ENCODE measurements at regions not wholly inside any gene's neighbourhood (a gene's known extent, or its start where the extent isn't known, plus 50 kb on each side); places are given as distances from the start of the nearest gene placed in this dataset.

DNA sequence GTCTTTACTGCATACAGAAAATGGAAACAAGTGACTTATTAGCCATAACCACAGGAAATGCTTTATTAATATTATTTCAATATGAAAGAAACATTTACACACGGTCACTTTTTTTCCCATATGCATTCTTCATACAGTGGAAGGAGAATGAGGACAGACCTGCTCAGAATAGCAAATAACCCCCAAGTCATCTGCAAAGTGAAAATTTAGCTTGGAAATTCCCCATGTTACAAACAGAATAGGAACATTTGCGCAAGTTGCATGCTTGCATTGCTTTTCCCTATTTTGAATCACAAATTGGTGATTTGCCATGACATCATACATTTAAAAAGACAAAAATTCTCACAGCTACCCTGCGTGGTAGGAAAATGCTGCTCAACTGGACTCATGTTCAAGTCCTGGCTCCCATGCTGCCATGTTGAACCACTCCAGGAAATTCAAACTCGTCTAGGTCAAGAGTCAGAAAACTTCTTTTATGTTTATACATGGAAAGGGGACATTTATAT is 102.0 kb downstream of the GP2 start (continued):
- TF ChIP-seq, protein P1, sequence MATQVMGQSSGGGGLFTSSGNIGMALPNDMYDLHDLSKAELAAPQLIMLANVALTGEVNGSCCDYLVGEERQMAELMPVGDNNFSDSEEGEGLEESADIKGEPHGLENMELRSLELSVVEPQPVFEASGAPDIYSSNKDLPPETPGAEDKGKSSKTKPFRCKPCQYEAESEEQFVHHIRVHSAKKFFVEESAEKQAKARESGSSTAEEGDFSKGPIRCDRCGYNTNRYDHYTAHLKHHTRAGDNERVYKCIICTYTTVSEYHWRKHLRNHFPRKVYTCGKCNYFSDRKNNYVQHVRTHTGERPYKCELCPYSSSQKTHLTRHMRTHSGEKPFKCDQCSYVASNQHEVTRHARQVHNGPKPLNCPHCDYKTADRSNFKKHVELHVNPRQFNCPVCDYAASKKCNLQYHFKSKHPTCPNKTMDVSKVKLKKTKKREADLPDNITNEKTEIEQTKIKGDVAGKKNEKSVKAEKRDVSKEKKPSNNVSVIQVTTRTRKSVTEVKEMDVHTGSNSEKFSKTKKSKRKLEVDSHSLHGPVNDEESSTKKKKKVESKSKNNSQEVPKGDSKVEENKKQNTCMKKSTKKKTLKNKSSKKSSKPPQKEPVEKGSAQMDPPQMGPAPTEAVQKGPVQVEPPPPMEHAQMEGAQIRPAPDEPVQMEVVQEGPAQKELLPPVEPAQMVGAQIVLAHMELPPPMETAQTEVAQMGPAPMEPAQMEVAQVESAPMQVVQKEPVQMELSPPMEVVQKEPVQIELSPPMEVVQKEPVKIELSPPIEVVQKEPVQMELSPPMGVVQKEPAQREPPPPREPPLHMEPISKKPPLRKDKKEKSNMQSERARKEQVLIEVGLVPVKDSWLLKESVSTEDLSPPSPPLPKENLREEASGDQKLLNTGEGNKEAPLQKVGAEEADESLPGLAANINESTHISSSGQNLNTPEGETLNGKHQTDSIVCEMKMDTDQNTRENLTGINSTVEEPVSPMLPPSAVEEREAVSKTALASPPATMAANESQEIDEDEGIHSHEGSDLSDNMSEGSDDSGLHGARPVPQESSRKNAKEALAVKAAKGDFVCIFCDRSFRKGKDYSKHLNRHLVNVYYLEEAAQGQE (IDR thresholded peaks at IDR 0.05) = no peak
- TF ChIP-seq, protein P2, sequence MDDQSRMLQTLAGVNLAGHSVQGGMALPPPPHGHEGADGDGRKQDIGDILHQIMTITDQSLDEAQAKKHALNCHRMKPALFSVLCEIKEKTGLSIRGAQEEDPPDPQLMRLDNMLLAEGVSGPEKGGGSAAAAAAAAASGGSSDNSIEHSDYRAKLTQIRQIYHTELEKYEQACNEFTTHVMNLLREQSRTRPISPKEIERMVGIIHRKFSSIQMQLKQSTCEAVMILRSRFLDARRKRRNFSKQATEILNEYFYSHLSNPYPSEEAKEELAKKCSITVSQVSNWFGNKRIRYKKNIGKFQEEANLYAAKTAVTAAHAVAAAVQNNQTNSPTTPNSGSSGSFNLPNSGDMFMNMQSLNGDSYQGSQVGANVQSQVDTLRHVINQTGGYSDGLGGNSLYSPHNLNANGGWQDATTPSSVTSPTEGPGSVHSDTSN (IDR thresholded peaks at IDR 0.05) = no peak
- TF ChIP-seq HOXA7 (CRISPR knock-in tag; IDR thresholded peaks at IDR 0.05) = no peak
- TF ChIP-seq CHD2 (IDR thresholded peaks at IDR 0.05; ENCODE audit: low read length, partially characterized antibody) = no peak

DNA sequence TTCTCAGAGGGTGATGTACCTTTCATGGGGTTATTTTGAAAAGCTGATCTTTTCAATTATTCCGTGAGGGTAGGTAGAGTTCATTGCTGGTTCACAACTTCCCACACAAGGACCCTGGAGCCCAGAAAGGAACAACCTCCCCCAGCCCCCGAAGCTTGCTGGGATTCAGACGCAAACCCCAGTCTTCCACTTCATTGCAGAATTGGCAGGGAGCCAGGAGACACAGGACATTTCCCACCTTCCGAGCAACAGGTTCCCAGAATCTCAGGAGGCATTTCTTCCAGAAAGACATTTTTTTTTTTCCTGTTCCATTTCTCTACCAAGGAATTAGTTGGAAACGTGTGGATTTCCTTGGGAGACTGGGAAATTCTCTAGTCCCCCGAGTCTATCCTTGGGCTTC is 106.1 kb downstream of the GP2 start:
- TF ChIP-seq, protein P3, sequence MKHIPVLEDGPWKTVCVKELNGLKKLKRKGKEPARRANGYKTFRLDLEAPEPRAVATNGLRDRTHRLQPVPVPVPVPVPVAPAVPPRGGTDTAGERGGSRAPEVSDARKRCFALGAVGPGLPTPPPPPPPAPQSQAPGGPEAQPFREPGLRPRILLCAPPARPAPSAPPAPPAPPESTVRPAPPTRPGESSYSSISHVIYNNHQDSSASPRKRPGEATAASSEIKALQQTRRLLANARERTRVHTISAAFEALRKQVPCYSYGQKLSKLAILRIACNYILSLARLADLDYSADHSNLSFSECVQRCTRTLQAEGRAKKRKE (CRISPR knock-in tag; IDR thresholded peaks at IDR 0.05; ENCODE audit: low read depth) = no peak
- TF ChIP-seq NPAS2 (CRISPR knock-in tag; IDR thresholded peaks at IDR 0.05; ENCODE audit: borderline replicate concordance) = no peak
- TF ChIP-seq RFX5 (IDR thresholded peaks at IDR 0.05) = no peak
- TF ChIP-seq, protein P4, sequence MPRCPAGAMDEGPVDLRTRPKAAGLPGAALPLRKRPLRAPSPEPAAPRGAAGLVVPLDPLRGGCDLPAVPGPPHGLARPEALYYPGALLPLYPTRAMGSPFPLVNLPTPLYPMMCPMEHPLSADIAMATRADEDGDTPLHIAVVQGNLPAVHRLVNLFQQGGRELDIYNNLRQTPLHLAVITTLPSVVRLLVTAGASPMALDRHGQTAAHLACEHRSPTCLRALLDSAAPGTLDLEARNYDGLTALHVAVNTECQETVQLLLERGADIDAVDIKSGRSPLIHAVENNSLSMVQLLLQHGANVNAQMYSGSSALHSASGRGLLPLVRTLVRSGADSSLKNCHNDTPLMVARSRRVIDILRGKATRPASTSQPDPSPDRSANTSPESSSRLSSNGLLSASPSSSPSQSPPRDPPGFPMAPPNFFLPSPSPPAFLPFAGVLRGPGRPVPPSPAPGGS (IDR thresholded peaks at IDR 0.05) = no peak
- no peak for TF ChIP-seq MAFK (IDR thresholded peaks at IDR 0.05; ENCODE audit: partially characterized antibody)
- WGBS (ENCODE audit: missing lambda C conversion rate) = 7% methylated on average over 6 of the region's 6 CpGs
- Histone ChIP-seq H3K9me3 (no peaks in the 10 kb centered on the region), H3K4me1 (no peaks in the 10 kb centered on the region), H3K4me2 (no peak overlapping the region), H3K27ac (no peak overlapping the region), H3K4me3 (no peak overlapping the region)
- ChIA-PET CTCF (interaction anchor here (1.1 kb wide), 1 partner anchor 10 kb away, joined by 3 read pairs; no protein-coding TSS in a partner anchor), POLR2A (no interaction called here)
- no peak for DNase-seq (ENCODE audit: low read depth in 1 of 2, low spot score in 1 of 2)
- no peak for FAIRE-seq
- ATAC-seq = no peak

DNA sequence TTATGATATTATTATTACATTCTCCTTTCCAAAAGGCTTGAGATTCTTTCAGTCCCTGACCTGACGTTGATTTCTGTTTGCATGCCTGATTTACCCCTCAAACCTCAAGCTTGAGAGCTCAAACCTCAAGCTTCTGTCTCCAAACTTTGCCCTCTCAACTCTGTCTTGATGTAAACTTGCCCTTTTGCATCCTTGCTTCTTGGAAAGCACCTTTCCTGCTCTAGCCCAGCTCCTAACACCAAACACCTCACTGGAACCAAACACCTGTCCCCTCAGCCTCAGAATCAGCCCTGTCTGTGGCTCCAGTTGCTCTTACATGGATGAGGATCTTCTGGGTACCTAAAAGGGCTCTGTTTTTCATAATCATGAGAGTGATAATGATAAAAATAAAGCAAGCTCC is 109.2 kb downstream of the GP2 start:
- TF ChIP-seq, protein P4 (IDR thresholded peaks at IDR 0.05) = no peak
- TF ChIP-seq JUNB (IDR thresholded peaks at IDR 0.05) (no peak), NPAS2 (CRISPR knock-in tag; IDR thresholded peaks at IDR 0.05; ENCODE audit: borderline replicate concordance) (no peak), EHMT2 (IDR thresholded peaks at IDR 0.05; ENCODE audit: low read depth) (no peak), GATA3 (IDR thresholded peaks at IDR 0.05; ENCODE audit: borderline replicate concordance) (no peak), MAZ (IDR thresholded peaks at IDR 0.05; ENCODE audit: borderline replicate concordance, low read depth, low read length) (no peak), HOXB5 (CRISPR knock-in tag; IDR thresholded peaks at IDR 0.05) (no peak), FOSL2 (IDR thresholded peaks at IDR 0.05) (no peak), FOSL2 (CRISPR knock-in tag; IDR thresholded peaks at IDR 0.05) (no peak), JUN (IDR thresholded peaks at IDR 0.05) (no peak), BHLHE40 (IDR thresholded peaks at IDR 0.05; ENCODE audit: low read depth, low read length) (no peak), ZNF302 (CRISPR knock-in tag; IDR thresholded peaks at IDR 0.05) (no peak), ZC3H11A (IDR thresholded peaks at IDR 0.05) (no peak), KDM1A (IDR thresholded peaks at IDR 0.05; ENCODE audit: low read depth) (no peak)
- no peak overlapping the region for H3K27ac ChIP-seq
- H3K9me3 ChIP-seq = no peaks in the 10 kb centered on the region
- DNase-seq (ENCODE audit: low read depth in 1 of 2, low spot score in 1 of 2) (no peak), ATAC-seq (no peak), FAIRE-seq (no peak)
- H3K4me3 ChIP-seq = no peak overlapping the region
- 9% methylated on average over 1 of the region's 1 CpG for WGBS (ENCODE audit: missing lambda C conversion rate)
- CTCF ChIA-PET = interaction anchor here (1.0 to 1.3 kb wide), 3 partner anchors 22 to 311 kb away, joined by 3 to 4 read pairs (median 3); no protein-coding TSS in a partner anchor
- POLR2A ChIA-PET = no interaction called here
- no peak overlapping the region for H3K4me2 ChIP-seq
- H3K4me1 ChIP-seq = no peaks in the 10 kb centered on the region

Measured in A549 (cell line).